Neural cell (in vitro differentiated cells): ENCODE measurements at regions not wholly inside any gene's neighbourhood (a gene's known extent, or its start where the extent isn't known, plus 50 kb on each side); places are given as distances from the start of the nearest gene placed in this dataset.

Experiments
- H2AFZ ChIP-seq: fragments of 200-600, 300-800 bp; sonication (generic), shearing (Covaris generic); 2 replicates; pipeline ENCODE4 v1.6.0; 2014; ENCODE audit warnings: low read depth, mild to moderate bottlenecking, antibody characterized with exemption, low read length, moderate library complexity
- H3F3A ChIP-seq: fragments of 200-600 bp; shearing (Covaris generic); 2 replicates; pipeline ENCODE4 v1.6.1; 2016; ENCODE audit warnings: mild to moderate bottlenecking, moderate library complexity, mixed read lengths, antibody characterized with exemption, low read length; ENCODE audit not compliant: insufficient read depth, poor library complexity, severe bottlenecking
- H3K27ac ChIP-seq: fragments of 200-600, 300-800 bp; sonication (generic), shearing (Covaris generic); 2 replicates; pipeline ENCODE4 v1.5.1; 2014; ENCODE audit warnings: mild to moderate bottlenecking, low read length, moderate library complexity
- H3K27me3 ChIP-seq: fragments of 300-800, 200-600 bp; sonication (generic), shearing (Covaris generic); 2 replicates; pipeline ENCODE4 v1.6.0; 2014; ENCODE audit warnings: mild to moderate bottlenecking, low read depth, low read length, moderate library complexity; ENCODE audit not compliant: insufficient read depth
- H3K36me3 ChIP-seq: fragments of 300-800, 200-600 bp; sonication (generic), shearing (Covaris generic); 2 replicates; pipeline ENCODE4 v1.5.1; 2014; ENCODE audit warnings: mild to moderate bottlenecking, antibody characterized with exemption, low read length, moderate library complexity; ENCODE audit not compliant: insufficient read depth
- H3K4me2 ChIP-seq: fragments of 300-800, 200-600 bp; sonication (generic), shearing (Covaris generic); 2 replicates; pipeline ENCODE4 v1.6.0; 2014; ENCODE audit warnings: mild to moderate bottlenecking, low read length
- H3K4me3 ChIP-seq: fragments of 300-800, 200-600 bp; sonication (generic), shearing (Covaris generic); 2 replicates; pipeline ENCODE4 v1.5.1; 2014; ENCODE audit warnings: mild to moderate bottlenecking, low read length, moderate library complexity
- H3K79me2 ChIP-seq: fragments of 200-600 bp; shearing (Covaris generic); replicated peaks from 2 replicates; pipeline ENCODE4 v1.6.0; 2014; ENCODE audit warnings: mild to moderate bottlenecking, low read length, moderate library complexity; ENCODE audit not compliant: insufficient read depth
- H3K9ac ChIP-seq: fragments of 300-800, 200-600 bp; sonication (generic), shearing (Covaris generic); 2 replicates; pipeline ENCODE4 v1.6.1; 2016; ENCODE audit warnings: mild to moderate bottlenecking, low read length, mixed read lengths
- H3K9me2 ChIP-seq: fragments of 200-600 bp; shearing (Covaris generic); 2 replicates; pipeline ENCODE4 v1.6.1; 2016; ENCODE audit warnings: mild to moderate bottlenecking, low read length, mixed read lengths; ENCODE audit not compliant: insufficient read depth
- H3K9me3 ChIP-seq: fragments of 200-600, 300-800 bp; sonication (generic), shearing (Covaris generic); 2 replicates; pipeline ENCODE4 v1.6.1; 2016; ENCODE audit warnings: mild to moderate bottlenecking, mixed run types, low read length, moderate library complexity, mixed read lengths
- H4K20me1 ChIP-seq: fragments of 200-600 bp; shearing (Covaris generic); 2 replicates; pipeline ENCODE4 v1.6.1; 2016; ENCODE audit warnings: mild to moderate bottlenecking, mixed run types; ENCODE audit not compliant: insufficient read depth
- CTCF ChIP-seq: fragments of 450-650 bp; IDR thresholded peaks from 2 replicates; pipeline ENCODE4 v1.5.1; 2014; ENCODE audit warnings: antibody characterized with exemption, mild to moderate bottlenecking, moderate library complexity; ENCODE audit not compliant: poor library complexity, severe bottlenecking
- EP300 ChIP-seq: fragments of 450-650 bp; conservative IDR thresholded peaks from 2 replicates; pipeline ENCODE4 v1.6.1; 2014; ENCODE audit warnings: antibody characterized with exemption, mild to moderate bottlenecking, moderate library complexity; ENCODE audit not compliant: poor library complexity, severe bottlenecking
- EZH2 ChIP-seq: fragments of 200-600, 300-800 bp; shearing (Covaris generic), sonication (generic); IDR thresholded peaks from 2 replicates; pipeline ENCODE4 v1.6.1; 2014; ENCODE audit warnings: antibody characterized with exemption, low read length, borderline replicate concordance, mild to moderate bottlenecking; ENCODE audit not compliant: insufficient read depth, poor library complexity, severe bottlenecking
- MXI1 ChIP-seq: fragments of 450-650 bp; conservative IDR thresholded peaks from 2 replicates; pipeline ENCODE4 v1.6.1; 2014; ENCODE audit warnings: antibody characterized with exemption, mild to moderate bottlenecking; ENCODE audit not compliant: poor library complexity, severe bottlenecking
- POLR2AphosphoS5 ChIP-seq: IDR thresholded peaks from 2 replicates; pipeline ENCODE4 v1.6.1; 2012
- RAD21 ChIP-seq: fragments of 450-650 bp; conservative IDR thresholded peaks from 2 replicates; pipeline ENCODE4 v1.6.1; 2014; ENCODE audit warnings: antibody characterized with exemption, mild to moderate bottlenecking, moderate library complexity
- REST ChIP-seq: IDR thresholded peaks from 2 replicates; pipeline ENCODE4 v1.6.1; 2012; ENCODE audit warnings: borderline replicate concordance
- SMC3 ChIP-seq: fragments of 450-650 bp; conservative IDR thresholded peaks from 2 replicates; pipeline ENCODE4 v1.6.1; 2014; ENCODE audit warnings: antibody characterized with exemption, mild to moderate bottlenecking, moderate library complexity; ENCODE audit not compliant: poor library complexity
- TAF1 ChIP-seq: IDR thresholded peaks from 2 replicates; pipeline ENCODE4 v1.6.1; 2012; ENCODE audit warnings: low read depth

GRCh38 chr1:224517171-224517570 is 82.6 kb upstream of the WDR26 start:
- no peak overlapping the region for H3K9ac ChIP-seq
- no peaks in the 10 kb centered on the region for H4K20me1 ChIP-seq
- H3K4me3 ChIP-seq, result no peak overlapping the region
- no peaks in the 10 kb centered on the region for H3K27me3 ChIP-seq
- H2AFZ ChIP-seq, result no peak overlapping the region
- H3K36me3 ChIP-seq, result no peaks in the 10 kb centered on the region
- H3K79me2 ChIP-seq, result no peaks in the 10 kb centered on the region
- no peak overlapping the region for H3K27ac ChIP-seq
- no peak overlapping the region for H3K4me2 ChIP-seq
- no peaks in the 10 kb centered on the region for H3K9me3 ChIP-seq
- no peaks in the 10 kb centered on the region for H3F3A ChIP-seq
- no peaks in the 10 kb centered on the region for H3K9me2 ChIP-seq
- TF ChIP-seq EP300 (no peak), REST (no peak), CTCF (no peak)

GRCh38 chr1:224518528-224518927 is 83.9 kb upstream of the WDR26 start:
- Histone ChIP-seq H2AFZ (no peak overlapping the region), H3K9ac (no peak overlapping the region), H3K4me3 (no peak overlapping the region), H3K79me2 (no peaks in the 10 kb centered on the region), H3K36me3 (no peaks in the 10 kb centered on the region), H3K27ac (no peak overlapping the region), H3K9me3 (no peaks in the 10 kb centered on the region), H3K4me2 (no peak overlapping the region), H3K9me2 (no peaks in the 10 kb centered on the region), H3K27me3 (no peaks in the 10 kb centered on the region), H3F3A (no peaks in the 10 kb centered on the region), H4K20me1 (no peaks in the 10 kb centered on the region)
- TF ChIP-seq MXI1, result no peak
- TF ChIP-seq EZH2, result no peak
- no peak for TF ChIP-seq SMC3
- no peak for TF ChIP-seq CTCF
- no peak for TF ChIP-seq REST
- TF ChIP-seq RAD21, result no peak
- TF ChIP-seq EP300, result no peak
- no peak for TF ChIP-seq POLR2AphosphoS5
- no peak for TF ChIP-seq TAF1
